ENCODE measurements at regions not wholly inside any gene's neighbourhood (a gene's known extent, or its start where the extent isn't known, plus 50 kb on each side); places are given as distances from the start of the nearest gene placed in this dataset.

GRCh38 chr2:71826826-71827523 lies 320.7 kb downstream of the CYP26B1 start:
- TF ChIP-seq, protein P1, sequence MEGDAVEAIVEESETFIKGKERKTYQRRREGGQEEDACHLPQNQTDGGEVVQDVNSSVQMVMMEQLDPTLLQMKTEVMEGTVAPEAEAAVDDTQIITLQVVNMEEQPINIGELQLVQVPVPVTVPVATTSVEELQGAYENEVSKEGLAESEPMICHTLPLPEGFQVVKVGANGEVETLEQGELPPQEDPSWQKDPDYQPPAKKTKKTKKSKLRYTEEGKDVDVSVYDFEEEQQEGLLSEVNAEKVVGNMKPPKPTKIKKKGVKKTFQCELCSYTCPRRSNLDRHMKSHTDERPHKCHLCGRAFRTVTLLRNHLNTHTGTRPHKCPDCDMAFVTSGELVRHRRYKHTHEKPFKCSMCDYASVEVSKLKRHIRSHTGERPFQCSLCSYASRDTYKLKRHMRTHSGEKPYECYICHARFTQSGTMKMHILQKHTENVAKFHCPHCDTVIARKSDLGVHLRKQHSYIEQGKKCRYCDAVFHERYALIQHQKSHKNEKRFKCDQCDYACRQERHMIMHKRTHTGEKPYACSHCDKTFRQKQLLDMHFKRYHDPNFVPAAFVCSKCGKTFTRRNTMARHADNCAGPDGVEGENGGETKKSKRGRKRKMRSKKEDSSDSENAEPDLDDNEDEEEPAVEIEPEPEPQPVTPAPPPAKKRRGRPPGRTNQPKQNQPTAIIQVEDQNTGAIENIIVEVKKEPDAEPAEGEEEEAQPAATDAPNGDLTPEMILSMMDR (IDR thresholded peaks at IDR 0.05; ENCODE audit: insufficient read depth, low read length), result no peak
- no peak for TF ChIP-seq SPI1 (IDR thresholded peaks at IDR 0.05; ENCODE audit: borderline replicate concordance, low read depth)
- no peak for TF ChIP-seq POLR2AphosphoS5 (IDR thresholded peaks at IDR 0.05; ENCODE audit: low read depth)
- no peak for TF ChIP-seq GABPA (IDR thresholded peaks at IDR 0.05; ENCODE audit: low read depth)
- TF ChIP-seq, protein P2, sequence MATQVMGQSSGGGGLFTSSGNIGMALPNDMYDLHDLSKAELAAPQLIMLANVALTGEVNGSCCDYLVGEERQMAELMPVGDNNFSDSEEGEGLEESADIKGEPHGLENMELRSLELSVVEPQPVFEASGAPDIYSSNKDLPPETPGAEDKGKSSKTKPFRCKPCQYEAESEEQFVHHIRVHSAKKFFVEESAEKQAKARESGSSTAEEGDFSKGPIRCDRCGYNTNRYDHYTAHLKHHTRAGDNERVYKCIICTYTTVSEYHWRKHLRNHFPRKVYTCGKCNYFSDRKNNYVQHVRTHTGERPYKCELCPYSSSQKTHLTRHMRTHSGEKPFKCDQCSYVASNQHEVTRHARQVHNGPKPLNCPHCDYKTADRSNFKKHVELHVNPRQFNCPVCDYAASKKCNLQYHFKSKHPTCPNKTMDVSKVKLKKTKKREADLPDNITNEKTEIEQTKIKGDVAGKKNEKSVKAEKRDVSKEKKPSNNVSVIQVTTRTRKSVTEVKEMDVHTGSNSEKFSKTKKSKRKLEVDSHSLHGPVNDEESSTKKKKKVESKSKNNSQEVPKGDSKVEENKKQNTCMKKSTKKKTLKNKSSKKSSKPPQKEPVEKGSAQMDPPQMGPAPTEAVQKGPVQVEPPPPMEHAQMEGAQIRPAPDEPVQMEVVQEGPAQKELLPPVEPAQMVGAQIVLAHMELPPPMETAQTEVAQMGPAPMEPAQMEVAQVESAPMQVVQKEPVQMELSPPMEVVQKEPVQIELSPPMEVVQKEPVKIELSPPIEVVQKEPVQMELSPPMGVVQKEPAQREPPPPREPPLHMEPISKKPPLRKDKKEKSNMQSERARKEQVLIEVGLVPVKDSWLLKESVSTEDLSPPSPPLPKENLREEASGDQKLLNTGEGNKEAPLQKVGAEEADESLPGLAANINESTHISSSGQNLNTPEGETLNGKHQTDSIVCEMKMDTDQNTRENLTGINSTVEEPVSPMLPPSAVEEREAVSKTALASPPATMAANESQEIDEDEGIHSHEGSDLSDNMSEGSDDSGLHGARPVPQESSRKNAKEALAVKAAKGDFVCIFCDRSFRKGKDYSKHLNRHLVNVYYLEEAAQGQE (IDR thresholded peaks at IDR 0.05; ENCODE audit: insufficient replicate concordance, low read depth), result no peak

Measured in HL-60 (cell line).